ENCODE measurements at regions not wholly inside any gene's neighbourhood (a gene's known extent, or its start where the extent isn't known, plus 50 kb on each side); places are given as distances from the start of the nearest gene placed in this dataset.

DNA sequence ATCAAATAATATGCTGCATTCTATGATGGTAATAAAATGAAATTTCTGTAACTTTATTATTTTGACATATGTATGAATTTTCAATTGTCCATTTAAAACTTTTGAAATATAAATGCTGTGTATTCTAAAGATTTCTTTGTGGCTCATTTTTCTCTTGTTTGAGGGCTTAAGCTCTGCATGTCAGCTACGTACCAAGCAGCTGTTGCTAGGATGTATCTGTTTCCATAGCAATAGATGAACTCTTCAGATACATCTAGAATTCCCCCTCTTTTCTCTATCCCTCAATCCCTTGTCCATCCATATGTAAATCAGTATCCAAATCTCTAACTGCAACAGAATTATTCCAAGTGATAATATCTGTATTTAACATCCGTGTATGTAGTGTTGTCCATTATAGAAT, 76.5 kb upstream of the OPRM1 start:
- TF ChIP-seq CTCF (IDR thresholded peaks at IDR 0.05): no peak
- TF ChIP-seq EZH2phosphoT487 (IDR thresholded peaks at IDR 0.05): no peak
- no peak for TF ChIP-seq EZH2 (IDR thresholded peaks at IDR 0.05)

Measured in neural progenitor cell (in vitro differentiated cells).